Hematopoietic multipotent progenitor cell treated with erythropoietin and hydrocortisone succinate and interleukin-3 and kit ligand, for 6 days (in vitro differentiated cells): ENCODE measurements at regions not wholly inside any gene's neighbourhood (a gene's known extent, or its start where the extent isn't known, plus 50 kb on each side); places are given as distances from the start of the nearest gene placed in this dataset.
"Not testable (repeated sequence)": the region's sequence is repeated elsewhere in the genome, so short reads cannot be mapped to it uniquely, and the experiment has no call there.

ENCODE experiments used
- DNase-seq: peaks from one replicate; pipeline ENCODE4 v3.0.0-alpha.2; 2015

DNA sequence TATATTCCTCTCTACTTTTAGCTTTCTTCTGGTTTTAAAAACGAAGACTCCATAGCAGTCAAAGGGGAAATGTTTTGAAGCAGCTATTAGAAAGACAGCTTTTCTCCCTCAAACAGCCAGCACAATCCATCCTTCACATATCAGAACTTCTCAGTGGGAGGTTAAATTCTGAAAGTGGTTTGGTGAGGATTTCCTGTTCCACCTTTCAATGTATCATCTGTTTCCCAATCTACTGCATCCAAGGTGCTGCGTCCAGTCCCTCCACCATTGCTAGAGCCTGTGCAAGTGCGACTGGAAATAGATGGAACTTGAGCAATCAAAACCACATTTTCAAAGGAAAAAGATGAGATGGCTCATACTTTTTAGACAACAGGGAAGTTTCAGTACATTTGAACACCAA, 508.3 kb upstream of the ARID1B start:
- no peak for DNase-seq

DNA sequence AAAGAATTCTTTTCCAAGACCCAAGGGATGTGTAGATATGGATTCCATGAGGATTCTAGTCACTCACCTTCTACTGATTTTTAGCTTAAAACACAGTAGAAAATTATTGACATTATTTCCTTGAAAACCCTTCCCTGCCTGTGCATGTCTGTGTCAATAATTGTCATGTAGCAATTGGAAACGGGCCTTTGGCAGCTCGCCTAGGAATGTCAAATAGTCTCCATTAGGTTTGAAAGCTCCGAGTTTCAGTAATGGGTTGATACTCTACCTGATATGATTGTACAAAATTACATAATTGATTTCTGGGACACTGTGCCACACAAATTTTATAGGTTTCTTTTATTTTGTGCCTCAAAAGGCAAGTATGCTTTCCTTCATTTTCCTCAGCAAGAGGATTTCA, 515.2 kb upstream of the ARID1B start:
- no peak for DNase-seq

DNA sequence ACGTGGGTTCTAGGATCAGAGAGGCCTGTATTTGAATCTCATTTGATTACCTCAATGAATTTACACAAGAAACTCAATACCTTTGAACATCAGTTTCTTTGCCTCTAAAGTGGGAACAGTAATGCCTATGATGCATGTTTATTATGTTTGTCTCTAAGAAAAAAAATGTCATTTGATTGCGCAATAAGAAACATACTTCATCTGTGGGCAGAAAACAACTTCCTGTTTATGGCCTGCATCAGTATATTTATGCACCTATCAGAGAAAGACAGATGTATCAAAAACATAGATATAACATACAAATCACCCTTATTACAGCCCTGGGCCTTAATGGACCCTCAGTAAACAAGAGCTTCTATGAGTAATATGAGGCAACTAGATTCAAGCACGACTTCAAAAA, 516.4 kb upstream of the ARID1B start:
- DNase-seq, result peak; percentile 5

DNA sequence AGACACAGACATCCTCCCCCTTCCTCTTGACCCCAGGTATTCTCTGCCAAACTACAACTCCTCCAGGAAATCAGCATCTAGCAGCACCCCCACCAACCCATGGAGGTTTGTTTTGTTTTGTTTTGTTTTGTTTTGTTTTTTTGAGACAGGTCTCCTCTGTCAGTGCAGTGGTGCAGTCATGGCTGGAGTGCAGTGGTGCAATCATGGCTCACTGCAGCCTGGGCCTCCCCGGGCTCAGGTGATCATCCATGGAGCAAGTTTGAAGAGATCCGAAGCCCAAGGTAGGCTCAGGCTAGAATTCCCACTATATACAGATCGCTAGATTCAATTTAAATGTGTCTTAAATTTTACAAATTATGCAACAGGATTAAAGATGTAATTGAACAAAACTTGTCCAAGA, 518.2 kb upstream of the ARID1B start:
- DNase-seq, result no peak

DNA sequence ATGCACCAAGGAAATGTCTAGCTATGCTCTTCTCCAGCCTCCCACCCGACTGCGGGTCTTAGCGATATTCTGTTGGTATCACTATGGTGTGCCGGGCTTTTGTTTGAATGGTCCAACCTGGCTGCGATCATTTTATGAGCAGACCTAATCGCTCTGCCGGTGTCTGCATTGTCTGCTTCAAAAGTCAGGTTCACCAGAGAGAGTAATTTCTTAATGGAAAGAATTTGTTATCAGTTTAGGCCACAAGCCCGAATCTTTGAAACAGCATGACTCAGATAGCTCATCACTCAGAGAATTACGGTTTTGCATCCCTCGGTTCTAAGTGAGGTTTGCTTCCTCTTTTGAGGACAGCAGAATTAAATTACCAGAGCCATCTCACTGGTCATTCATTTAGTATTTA, 521.0 kb upstream of the ARID1B start:
- peak; percentile 74 for DNase-seq

DNA sequence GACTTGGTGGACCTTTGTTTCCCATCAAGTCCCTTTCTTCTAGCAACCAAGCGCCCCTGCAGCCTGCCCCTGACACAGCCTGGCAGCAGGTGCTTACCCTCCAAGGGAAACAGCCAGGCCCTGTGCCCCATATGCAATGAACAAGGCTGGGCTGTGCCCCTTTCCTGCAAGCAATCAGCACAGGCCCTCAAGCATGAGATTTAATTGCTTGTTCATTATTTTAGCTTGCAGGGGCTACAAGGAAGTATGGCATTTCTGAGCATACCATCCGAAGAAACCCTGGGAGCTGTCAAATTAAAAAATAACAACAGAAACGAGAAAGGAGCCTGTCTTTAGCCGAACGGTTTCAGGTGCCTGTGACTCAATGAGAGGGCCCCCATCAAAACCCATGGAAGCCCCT, 522.9 kb upstream of the ARID1B start:
- no peak for DNase-seq

DNA sequence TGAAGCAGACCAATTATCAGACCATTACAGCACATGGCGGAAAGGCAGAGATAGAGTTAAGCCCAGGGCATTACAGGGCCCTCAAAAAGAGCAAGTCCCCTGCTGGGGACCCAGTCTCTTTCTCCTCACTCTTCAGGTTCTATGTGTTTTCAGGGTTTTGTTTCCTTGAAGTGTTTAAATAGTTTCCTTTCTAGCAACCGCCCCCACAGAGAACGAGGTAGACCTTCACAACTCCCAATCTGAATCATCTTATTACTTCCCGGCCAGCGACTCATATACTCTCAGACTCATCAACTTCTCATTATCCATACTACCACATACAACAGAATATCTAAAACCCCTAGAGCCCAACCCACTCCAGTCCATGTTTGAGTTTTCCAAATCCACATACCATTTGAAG, 526.6 kb upstream of the ARID1B start:
- DNase-seq, result no peak

DNA sequence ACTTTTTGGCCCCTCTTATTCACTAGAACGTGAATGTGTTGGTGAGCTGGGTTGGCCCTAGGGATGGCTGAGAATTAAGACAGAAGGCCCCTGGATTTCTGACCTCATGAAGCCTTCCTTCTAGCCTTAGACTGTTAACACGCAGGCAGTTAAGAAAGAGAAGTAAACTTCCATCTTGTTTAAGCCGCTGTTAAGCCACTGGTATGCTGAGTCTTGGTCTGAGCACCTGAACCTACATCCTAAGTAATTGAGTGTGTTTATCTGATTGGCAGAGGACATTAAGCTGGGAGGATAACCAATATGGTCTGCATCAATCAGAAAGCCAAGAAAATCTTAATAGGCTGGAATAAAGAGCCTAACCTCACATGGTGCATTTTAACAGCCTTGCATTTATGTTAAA, 535.0 kb upstream of the ARID1B start:
- no peak for DNase-seq

DNA sequence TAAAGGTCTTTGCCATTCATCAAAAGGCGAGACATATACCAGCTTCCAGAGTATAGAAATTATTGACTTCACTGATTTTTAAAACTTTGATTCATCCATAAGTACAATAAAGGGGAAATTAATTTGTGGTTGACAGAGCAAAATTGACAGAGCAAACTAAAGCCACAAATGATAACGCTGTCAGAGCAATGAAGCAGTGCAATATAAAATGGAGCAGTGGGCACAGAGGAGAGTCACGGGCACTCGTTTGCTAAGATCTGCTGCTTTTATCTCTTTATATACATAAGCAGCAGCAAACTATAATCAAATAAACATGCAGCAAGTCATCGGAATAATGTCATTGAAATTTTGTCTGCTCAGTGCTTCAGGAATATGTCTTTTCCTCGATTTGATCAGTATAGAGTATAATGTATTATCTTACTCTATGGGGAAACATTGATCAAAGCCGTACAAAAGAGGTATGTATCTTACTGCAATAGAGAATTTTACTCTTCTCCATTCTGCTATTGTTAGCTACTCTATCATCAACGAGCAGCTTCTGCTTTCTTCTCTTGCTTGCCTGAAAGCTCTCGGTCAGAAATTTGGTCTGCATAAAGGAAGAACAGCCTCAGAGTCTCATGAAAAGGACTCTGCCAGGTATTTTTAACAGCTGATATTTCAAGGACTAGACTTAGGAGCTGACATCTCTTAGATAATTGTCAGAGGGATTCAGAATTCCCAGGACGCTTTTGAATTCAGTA, 546.0 kb upstream of the ARID1B start:
- peak; percentile 7 for DNase-seq

DNA sequence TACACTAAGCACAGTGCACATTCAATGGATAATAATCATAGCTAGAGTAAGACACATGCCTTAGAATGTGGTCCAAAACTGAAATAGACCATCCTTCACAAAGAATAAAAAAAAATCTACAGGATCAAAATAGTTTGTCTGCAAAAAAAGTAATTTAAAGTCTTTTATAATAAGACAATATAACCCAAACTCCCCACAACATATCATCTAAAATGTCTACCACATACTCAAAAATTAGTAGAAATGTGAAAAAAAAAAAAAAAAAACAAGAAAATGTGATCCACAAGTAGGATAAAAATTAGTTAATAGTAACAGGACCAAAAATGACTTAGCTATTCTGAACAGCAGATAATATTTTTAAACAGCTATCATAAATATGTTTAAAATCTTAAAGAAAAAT, 557.2 kb upstream of the ARID1B start:
- DNase-seq, result no peak

DNA sequence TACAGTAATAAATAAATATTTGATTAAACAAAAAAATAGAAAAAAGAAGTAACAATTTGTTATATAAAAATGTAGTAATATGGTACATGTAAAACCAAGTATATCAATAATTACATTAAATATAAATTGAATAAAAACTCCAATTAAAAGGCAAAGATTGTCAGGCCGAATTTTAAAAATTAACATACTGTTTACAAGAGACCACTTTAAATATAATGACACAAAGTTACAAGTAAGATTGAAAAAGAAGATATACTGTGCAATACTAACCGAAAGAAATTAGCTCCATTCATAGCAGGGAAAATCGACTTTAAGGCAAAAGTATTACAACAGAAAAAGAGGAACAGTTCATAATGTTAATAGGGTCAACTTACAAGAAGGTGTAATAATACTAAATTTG, 571.5 kb upstream of the ARID1B start:
- no peak for DNase-seq

DNA sequence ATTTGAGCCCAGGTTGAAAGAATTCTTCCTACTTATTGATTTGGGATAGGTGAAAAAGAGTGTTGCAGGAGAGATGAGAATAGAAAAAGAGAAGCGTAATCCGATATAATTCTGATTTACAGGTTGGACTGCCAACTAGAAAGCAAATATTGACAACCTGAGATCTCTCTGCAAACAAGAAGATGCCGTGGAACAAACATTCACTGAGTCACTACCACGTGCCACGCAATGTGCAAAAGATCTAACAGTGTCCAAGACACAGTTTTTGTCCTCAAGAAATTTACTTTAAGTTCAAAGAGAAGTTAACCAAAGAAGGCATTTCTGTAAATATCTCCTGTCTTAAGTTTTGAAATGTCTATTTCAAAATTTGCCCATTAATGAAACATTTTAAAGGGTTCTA, 578.0 kb upstream of the ARID1B start:
- DNase-seq, result no peak

DNA sequence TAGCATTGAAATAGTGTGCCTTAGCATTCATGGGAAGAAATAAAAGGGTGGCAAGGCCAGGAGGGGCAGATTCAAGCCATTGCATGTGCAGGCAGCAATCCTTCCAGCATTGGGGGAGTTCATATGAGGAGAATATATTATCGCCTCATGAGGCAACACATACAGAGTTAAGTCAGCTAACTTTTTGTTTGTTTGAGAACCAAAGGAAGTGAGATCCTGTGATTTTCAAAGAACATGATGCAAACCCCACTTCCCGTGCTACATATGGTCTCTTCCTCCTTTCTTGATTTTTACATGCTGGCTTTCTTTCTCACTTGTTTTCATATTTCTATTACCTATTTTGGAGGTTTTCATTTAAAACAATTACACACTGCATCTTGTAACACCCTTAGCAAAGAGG, 579.7 kb upstream of the ARID1B start:
- no peak for DNase-seq

DNA sequence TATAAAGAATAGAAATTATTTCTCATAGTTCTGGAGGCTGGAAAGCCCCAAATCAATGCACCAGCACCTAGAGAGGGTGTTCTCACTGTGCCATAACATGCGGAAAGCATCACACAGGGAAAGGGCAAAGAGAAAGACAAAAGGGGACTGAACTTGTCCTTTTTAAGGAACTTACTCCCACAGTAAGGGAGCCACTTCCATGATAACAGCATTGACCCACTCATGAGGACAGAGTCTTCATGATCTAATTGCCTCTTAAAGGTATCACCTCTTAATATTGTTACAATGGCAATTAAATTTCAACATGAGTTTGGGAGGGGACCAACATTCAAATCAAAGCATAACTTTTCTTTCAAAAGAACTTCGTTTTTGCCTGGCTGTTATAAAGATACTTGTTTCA, 582.2 kb upstream of the ARID1B start:
- no peak for DNase-seq

DNA sequence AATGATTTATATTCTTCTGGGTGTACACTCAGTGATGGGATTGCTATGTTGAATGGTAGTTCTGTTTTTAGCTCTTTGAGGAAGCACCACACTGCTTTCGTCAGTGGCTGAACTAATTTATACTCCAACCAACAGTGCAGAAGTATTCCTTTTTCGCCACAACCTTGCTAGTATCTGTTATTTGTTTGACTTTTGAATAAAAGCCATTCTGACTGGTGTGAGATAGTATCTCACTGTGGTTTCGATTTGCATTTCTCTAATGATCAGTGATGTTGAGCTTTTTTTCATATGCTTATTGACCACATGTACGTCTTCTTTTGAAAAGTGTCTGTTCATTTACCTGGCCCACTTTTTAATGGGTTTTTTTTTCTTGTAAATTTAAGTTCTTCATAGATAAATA, 583.8 kb upstream of the ARID1B start:
- DNase-seq, result no peak

DNA sequence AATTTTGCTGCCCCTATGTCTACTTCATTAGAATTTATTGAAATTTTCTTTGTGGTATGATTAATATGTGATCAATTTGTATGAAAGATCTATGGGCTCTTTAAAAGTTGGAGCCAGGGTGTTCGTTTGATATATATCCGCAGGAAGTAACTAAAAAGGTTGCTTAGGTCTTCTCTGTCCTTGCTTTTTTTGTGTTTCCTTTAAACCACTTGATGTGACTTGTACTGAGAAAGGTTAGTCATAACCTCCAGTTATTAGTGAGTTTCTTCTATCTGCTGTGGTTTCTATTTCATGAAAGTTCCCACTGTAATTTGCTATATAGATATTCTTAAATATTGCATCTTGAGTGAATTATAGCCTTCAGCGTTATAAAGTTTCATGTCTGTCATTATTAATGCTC, 585.3 kb upstream of the ARID1B start:
- no peak for DNase-seq

DNA sequence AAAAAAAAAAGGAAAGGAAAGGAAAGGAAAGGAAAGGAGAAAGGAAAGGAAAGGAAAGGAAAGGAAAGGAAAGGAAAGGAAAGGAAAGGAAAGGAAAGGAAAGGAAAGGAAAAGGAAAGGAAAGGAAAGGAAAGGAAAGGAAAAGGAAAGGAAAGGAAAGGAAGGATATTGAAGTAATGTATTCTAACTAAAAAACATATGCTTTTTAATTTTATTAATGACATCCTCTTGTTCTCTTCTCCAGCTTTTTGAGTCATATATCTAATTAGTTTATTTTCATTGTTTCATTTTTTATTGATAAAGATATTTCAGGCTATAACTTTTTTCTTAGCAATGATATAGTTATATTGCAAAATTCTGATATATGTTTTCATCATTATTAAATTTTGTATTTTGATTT, 585.8 kb upstream of the ARID1B start:
- not testable (repeated sequence) for DNase-seq

DNA sequence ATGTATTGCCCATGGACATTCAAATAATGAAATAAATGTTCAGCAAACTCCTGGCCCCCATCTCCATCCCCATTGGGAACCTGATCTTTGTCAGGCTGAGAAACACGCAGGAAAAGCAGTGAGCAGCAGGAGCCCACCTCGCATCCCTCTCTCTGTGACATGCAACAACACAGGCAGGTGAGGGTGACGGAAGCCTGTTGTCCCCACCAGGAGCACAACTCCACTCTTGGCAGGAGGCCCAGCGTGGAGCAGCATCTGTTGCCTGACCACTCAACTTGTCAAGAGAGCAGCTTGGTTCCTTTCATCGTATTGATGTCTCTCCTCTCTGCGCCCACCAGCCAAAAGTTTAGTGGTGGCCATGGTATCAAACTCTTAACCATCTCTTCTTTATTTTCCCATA, 586.9 kb upstream of the ARID1B start:
- no peak for DNase-seq

DNA sequence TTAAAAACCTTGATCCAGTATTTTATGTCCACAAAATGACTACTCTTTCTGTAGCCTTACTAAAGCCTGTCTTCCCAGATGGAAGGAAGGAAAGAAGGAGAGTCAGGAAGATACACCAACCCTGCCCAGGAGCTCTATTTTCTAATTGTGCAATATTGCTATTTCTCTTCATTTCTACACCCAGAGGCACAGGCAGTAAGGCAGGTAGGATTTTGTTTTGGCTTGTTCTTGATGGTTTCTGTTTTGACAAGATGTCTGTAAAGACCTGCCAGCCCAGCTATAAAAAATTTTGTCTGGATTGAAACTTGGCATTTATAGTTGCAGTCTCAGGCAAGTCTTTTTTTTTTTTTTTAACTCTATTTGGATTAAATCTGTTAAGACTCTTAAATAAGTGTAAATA, 587.5 kb upstream of the ARID1B start:
- DNase-seq, result no peak

DNA sequence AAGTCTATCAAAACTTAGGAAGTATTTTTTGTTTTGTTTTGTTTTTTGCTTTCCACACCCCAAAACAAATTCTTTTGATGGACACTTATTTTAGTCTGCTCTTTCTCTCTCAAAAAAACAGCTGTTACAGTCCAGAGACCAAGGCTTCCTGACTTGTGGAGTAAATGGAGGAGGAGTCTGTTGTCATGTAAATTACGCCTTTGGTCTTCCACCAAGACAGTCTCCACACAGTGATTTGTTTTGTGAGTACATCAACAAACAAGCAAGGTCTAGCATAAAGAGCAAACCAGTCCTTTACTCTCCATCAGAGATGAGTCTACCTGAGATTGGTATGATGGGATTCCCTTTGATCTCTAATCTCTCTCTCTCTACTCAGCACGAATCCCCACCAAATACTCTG, 588.0 kb upstream of the ARID1B start:
- DNase-seq, result no peak

DNA sequence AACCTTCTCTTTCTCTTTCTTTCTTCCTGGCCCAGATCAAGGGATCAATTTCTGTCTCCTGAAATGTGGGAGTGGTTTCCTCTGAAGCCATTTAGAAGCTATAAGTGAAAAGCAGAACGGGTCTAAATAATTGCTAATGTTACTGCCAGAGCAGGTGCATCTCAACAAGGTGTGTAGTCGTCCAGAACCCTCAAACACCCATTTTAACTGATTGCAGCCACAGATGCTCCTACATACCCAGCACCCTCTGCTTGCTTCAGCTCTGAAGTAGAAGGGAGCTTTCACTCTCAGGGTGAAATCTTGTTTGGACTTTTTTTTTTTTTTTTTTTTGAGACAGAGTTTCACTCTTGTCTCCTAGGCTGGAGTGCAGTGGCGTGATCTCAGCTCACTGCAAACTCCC, 592.1 kb upstream of the ARID1B start:
- DNase-seq, result no peak

DNA sequence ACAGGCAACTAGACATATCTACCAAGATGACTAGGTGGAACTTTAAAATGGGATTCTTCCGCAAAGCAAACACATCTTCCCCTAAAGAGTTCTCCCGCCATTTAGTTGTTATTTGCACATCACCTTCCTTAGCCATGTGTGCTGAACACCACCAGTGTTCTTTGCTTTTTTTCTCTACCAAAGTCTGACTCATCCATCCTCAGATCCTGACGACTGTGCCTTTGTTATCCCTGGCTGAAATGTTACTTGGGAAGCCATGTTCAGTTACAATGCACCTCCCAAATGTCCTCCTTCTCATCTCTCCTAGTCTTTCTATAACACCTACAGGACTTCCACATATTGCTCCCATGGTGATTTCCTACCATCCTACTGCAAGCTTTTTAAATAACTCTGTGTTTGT, 593.5 kb upstream of the ARID1B start:
- no peak for DNase-seq

DNA sequence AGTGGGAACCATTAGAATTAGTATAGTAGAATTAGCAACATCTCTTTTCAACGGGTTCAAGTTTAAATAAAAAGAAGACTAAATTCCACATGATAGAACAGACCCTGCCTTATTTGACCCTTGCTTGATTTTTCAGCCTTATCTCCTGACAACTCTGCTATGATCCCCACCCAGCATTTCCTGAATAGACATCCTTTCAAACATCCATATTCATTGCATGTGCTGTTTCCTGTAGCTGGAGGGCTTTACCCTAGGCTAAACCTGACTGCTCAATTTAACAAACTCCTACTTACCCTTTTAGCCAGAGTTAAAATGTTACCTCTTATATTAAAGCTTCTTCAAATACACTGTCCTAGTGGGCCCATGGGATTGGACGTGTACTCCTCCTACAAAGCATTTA, 594.8 kb upstream of the ARID1B start:
- peak; percentile 38 for DNase-seq

DNA sequence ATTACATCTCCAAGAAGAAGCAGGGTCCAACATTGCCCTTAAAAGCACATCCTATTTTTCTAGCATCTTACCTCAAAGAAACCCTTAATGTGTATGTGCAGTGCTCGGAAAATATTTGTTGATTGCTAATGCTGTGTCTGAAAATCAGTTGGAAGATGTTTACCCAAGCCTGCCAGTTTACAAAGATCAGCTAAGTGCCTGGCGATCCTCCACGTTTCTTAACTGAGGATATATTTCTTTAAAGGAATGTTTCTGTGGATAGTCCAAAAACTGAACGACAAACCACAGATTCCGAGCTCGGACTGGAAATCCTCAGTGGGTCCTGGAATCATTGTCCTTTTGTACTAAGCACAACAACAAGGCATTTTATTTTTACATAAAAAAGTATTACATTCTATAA, 595.7 kb upstream of the ARID1B start:
- no peak for DNase-seq

DNA sequence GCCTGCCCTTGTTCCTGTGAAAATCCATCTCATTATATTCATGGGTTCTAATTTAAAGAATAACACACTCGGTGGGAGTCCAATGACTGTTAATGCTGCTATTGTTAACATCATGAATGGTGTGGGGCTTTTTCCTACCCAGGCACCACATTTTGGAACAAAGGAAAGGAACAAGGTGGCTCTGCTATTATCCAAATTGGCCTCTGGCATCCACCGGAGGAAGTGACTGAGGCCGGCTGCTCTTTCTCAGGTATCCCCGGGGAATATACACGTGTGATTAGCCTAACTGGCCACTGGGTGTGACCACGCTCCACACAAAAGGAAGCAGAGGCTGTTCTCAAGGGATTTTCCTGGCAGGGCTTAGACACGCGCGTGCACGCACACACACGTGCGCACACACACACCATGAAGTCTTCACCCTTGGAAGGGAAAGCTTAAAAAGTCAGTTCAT, 601.2 kb upstream of the ARID1B start:
- DNase-seq, result no peak

DNA sequence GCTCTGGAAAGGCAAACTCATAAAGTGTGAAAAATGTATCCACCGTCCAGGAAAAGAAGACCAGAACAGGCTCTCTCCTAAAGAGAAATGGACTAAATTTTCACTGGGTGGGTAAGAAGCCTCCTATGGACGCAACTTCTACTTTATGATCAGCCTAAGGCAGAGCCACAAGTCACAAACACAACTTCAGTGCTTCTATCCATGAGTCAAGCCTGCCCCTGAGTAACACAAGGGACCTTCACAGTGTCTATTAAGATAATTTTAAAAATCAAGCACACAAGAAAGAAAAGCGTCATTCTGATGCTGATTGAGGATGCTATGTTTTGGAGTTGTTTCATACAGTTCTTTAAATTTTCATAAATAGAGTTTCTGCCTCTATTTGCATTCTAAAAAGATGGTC, 601.7 kb upstream of the ARID1B start:
- DNase-seq, result no peak
